ENCODE measurements at regions not wholly inside any gene's neighbourhood (a gene's known extent, or its start where the extent isn't known, plus 50 kb on each side); places are given as distances from the start of the nearest gene placed in this dataset.

GRCh38 chr22:44402196-44403111 is 89.7 kb upstream of the SHISAL1 start:
- DNase-seq, result no peak

GRCh38 chr22:44401783-44402110 is 89.0 kb upstream of the SHISAL1 start:
- no peak for DNase-seq

- no peak for DNase-seq
These were observed 88.0 kb upstream of the SHISAL1 start for GRCh38 chr22:44400763-44401060.

GRCh38 chr22:44399906-44400762 is 87.4 kb upstream of the SHISAL1 start:
- DNase-seq, result peak; percentile 20

GRCh38 chr22:44398856-44399837 is 86.4 kb upstream of the SHISAL1 start:
- no peak for DNase-seq

GRCh38 chr22:44396727-44397722 is 84.3 kb upstream of the SHISAL1 start:
- DNase-seq, result no peak

- no peak for DNase-seq
These were observed 83.4 kb upstream of the SHISAL1 start for GRCh38 chr22:44396021-44396726.

GRCh38 chr22:44395118-44396005 is 82.6 kb upstream of the SHISAL1 start:
- no peak for DNase-seq

- no peak for DNase-seq
These were observed 81.7 kb upstream of the SHISAL1 start for GRCh38 chr22:44394246-44395117.

- DNase-seq, result no peak
These were observed 80.3 kb upstream of the SHISAL1 start for GRCh38 chr22:44393066-44393465.

- no peak for DNase-seq
These were observed 79.7 kb upstream of the SHISAL1 start for GRCh38 chr22:44392446-44392921.

- DNase-seq, result peak; percentile 21
These were observed 79.0 kb upstream of the SHISAL1 start for GRCh38 chr22:44391481-44392445.

- DNase-seq, result no peak
These were observed 78.3 kb upstream of the SHISAL1 start for GRCh38 chr22:44391015-44391414.

GRCh38 chr22:44390613-44390970 is 77.8 kb upstream of the SHISAL1 start:
- DNase-seq, result no peak

- no peak for DNase-seq
These were observed 77.3 kb upstream of the SHISAL1 start for GRCh38 chr22:44389926-44390612.

GRCh38 chr22:44389181-44389580 is 76.4 kb upstream of the SHISAL1 start:
- no peak for DNase-seq

GRCh38 chr22:44387486-44387885 is 74.7 kb upstream of the SHISAL1 start:
- no peak for DNase-seq

Measured in NCI-H2029 (cell line).